HUES64 (cell line): ENCODE measurements at regions not wholly inside any gene's neighbourhood (a gene's known extent, or its start where the extent isn't known, plus 50 kb on each side); places are given as distances from the start of the nearest gene placed in this dataset.
"Not testable (repeated sequence)": the region's sequence is repeated elsewhere in the genome, so short reads cannot be mapped to it uniquely, and the experiment has no call there.

Source experiments
- H3K27ac ChIP-seq: 2 replicates; pipeline ENCODE4 v1.7.0; 2013; ENCODE audit warnings: low read depth, low read length, inconsistent platforms
- H3K27me3 ChIP-seq: 2 replicates; pipeline ENCODE4 v1.6.1; 2013; ENCODE audit warnings: mild to moderate bottlenecking, low read length; ENCODE audit not compliant: insufficient read depth
- H3K36me3 ChIP-seq: 2 replicates; pipeline ENCODE4 v1.6.1; 2013; ENCODE audit warnings: mild to moderate bottlenecking, low read length; ENCODE audit not compliant: insufficient read depth
- H3K4me1 ChIP-seq: 2 replicates; pipeline ENCODE4 v1.6.1; 2013; ENCODE audit warnings: mild to moderate bottlenecking, low read length, moderate library complexity; ENCODE audit not compliant: insufficient read depth
- H3K4me3 ChIP-seq: 2 replicates; pipeline ENCODE4 v1.5.1; 2013; ENCODE audit warnings: mild to moderate bottlenecking, low read length, moderate library complexity
- H3K9ac ChIP-seq: 2 replicates; pipeline ENCODE4 v1.6.1; 2013; ENCODE audit warnings: mild to moderate bottlenecking, low read depth, low read length
- H3K9me3 ChIP-seq: 2 replicates; pipeline ENCODE4 v1.6.1; 2013; ENCODE audit warnings: low read depth, low read length; ENCODE audit not compliant: insufficient read depth
- WGBS: fragments of 150-250, 120-280 bp; methylation state at CpG from one replicate; pipeline ENCODE4 v1.1.7; 2013; ENCODE audit warnings: missing lambda C conversion rate; 5-methylcytosine and 5-hydroxymethylcytosine counted together

DNA sequence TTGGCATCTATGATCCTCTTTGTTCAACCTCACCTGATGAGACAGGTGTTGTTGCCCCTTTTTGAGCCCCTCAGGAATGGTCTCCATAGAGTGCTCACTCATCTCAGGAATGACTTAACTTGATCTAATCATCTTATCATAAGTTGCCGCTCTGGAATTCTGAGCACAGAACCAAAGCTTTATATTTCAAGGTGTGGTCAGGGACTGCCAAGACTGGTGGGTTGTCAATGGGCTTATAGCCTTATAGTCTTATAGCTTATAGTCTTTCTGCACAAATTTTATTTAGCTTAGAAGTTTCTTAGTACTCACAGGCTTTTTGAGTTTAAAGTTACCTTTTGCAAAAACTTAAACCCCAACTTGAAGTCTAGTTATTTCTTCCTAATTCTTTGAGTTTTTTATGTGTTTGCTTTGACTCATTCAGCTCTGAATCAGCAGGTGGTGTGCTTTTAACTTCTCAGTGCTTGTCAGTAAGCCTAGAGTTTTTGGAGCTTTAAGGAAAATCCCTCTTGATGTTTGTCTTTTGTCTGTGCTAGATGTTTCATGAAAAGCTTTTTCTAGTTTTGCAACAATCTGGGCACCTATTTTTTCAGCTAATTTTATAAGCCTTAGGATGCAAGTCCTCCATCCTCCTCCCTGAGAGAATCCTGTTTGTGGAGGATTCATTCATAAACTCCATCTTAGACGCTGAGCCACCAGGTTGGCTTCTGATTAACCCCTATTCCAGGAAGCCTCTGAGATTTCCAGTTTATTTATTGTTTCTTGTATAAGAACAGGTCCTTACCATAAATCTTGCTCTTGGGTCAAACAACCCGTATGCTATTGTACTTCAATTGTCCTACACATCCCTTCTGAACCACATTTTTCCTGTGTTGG is 72.3 kb upstream of the SSTR4 start:
- no peaks in the 10 kb centered on the region for H3K27me3 ChIP-seq
- WGBS: 100% methylated on average over 1 of the region's 3 CpGs
- no peaks in the 10 kb centered on the region for H3K9me3 ChIP-seq
- H3K36me3 ChIP-seq: no peaks in the 10 kb centered on the region
- no peaks in the 10 kb centered on the region for H3K4me1 ChIP-seq
- H3K4me3 ChIP-seq: no peak overlapping the region
- H3K27ac ChIP-seq: no peak overlapping the region
- H3K9ac ChIP-seq: no peak overlapping the region

DNA sequence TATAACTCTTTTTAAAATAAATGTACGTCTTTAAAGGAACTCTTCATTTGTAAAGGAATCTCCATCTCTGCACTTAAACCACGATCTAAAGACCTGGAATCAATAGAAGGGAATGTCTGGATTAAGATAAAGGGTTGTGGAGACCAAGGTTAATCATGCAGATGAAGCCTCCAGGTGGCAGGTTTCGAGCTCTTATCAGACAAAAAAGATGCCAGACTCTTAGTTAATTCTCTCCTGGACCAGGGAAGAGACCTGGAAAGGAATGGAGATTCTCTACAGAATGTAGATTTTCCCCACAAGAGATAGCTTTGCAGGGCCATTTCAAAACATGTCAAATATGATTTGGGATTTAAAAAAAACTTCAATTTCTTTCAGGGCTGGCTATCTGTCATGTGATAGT is 71.5 kb upstream of the SSTR4 start:
- H3K4me3 ChIP-seq: no peak overlapping the region
- H3K9me3 ChIP-seq: no peaks in the 10 kb centered on the region
- H3K36me3 ChIP-seq: no peaks in the 10 kb centered on the region
- no peak overlapping the region for H3K9ac ChIP-seq
- no peaks in the 10 kb centered on the region for H3K27me3 ChIP-seq
- H3K4me1 ChIP-seq: no peaks in the 10 kb centered on the region
- WGBS: 77% methylated on average over 3 of the region's 3 CpGs
- no peak overlapping the region for H3K27ac ChIP-seq

GRCh38 chr20:22966787-22967464 is 68.2 kb upstream of the SSTR4 start:
- Histone ChIP-seq H3K4me3 (no peak overlapping the region), H3K9me3 (no peaks in the 10 kb centered on the region), H3K27ac (no peak overlapping the region), H3K36me3 (no peaks in the 10 kb centered on the region), H3K9ac (no peak overlapping the region), H3K27me3 (no peaks in the 10 kb centered on the region; the same call in 1 of the 2 replicates), H3K4me1 (no peaks in the 10 kb centered on the region)
- WGBS: 94% methylated on average over 4 of the region's 4 CpGs

DNA sequence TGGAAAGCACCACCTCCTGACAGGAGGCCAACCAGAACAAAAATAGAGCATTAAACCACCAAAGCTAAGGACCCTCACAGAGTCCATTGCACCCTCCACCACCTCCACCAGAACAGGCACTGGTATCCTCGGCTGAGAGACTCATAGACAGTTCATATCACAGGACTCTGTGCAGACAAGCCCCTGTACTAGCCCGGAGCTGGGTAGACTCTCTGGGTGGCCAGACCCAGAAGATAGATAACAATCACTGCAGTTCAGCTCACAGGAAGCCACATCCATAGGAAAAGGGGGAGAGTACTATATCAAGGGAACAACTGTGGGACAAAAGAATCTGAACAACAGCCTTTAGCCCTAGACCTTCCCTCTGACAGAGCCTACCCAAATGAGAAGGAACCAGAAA is 67.4 kb upstream of the SSTR4 start:
- not testable (repeated sequence) for H3K9me3 ChIP-seq, H3K9ac ChIP-seq, H3K27me3 ChIP-seq, H3K27ac ChIP-seq, H3K4me1 ChIP-seq, H3K36me3 ChIP-seq, H3K4me3 ChIP-seq
- WGBS: 93% methylated on average over 2 of the region's 2 CpGs

- not testable (repeated sequence) for H3K4me3 ChIP-seq, H3K9ac ChIP-seq, H3K27me3 ChIP-seq, H3K9me3 ChIP-seq, H3K27ac ChIP-seq, H3K36me3 ChIP-seq, H3K4me1 ChIP-seq
- WGBS: 100% methylated on average over 1 of the region's 1 CpG
Observed at GRCh38 chr20:22969031-22969430, 66.1 kb upstream of the SSTR4 start.

DNA sequence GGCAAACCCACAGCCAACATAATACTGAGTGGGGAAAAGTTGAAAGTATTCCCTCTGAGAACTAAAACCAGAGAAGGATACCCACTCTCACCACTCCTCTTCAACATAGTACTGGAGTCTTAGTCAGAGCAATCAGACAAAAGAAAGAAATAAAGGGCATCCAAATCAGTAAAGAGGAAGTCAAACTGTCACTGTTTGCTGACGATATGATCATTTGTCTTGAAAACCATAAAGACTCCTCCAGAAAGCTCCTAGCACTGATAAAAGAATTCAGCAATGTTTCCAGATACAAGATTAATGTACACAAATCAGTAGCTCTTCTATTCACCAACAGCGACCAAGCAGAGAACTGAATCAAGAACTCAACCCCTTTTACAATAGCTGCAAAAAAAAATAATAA is 64.0 kb upstream of the SSTR4 start:
- WGBS: 94% methylated on average over 2 of the region's 2 CpGs
- H3K4me1 ChIP-seq, H3K27me3 ChIP-seq, H3K9ac ChIP-seq, H3K27ac ChIP-seq, H3K36me3 ChIP-seq, H3K4me3 ChIP-seq, H3K9me3 ChIP-seq: not testable (repeated sequence)

GRCh38 chr20:22974354-22974753 is 60.8 kb upstream of the SSTR4 start:
- Histone ChIP-seq H3K9ac (no peak overlapping the region), H3K4me3 (no peak overlapping the region), H3K9me3 (no peaks in the 10 kb centered on the region), H3K27me3 (no peaks in the 10 kb centered on the region; the same call in 1 of the 2 replicates), H3K36me3 (no peaks in the 10 kb centered on the region), H3K27ac (no peak overlapping the region), H3K4me1 (no peaks in the 10 kb centered on the region)
- 39% methylated on average over 1 of the region's 1 CpG for WGBS

GRCh38 chr20:22977047-22977785 is 57.9 kb upstream of the SSTR4 start:
- no peaks in the 10 kb centered on the region for H3K9me3 ChIP-seq
- H3K36me3 ChIP-seq: no peaks in the 10 kb centered on the region
- H3K27ac ChIP-seq: no peak overlapping the region
- H3K9ac ChIP-seq: no peak overlapping the region
- WGBS: 92% methylated on average over 4 of the region's 4 CpGs
- no peaks in the 10 kb centered on the region for H3K27me3 ChIP-seq
- H3K4me3 ChIP-seq: no peak overlapping the region
- H3K4me1 ChIP-seq: no peaks in the 10 kb centered on the region

- Histone ChIP-seq H3K27ac (no peak overlapping the region), H3K9ac (no peak overlapping the region)
- 96% methylated on average over 4 of the region's 4 CpGs for WGBS
Observed at GRCh38 chr20:22984008-22984407, 51.1 kb upstream of the SSTR4 start.

DNA sequence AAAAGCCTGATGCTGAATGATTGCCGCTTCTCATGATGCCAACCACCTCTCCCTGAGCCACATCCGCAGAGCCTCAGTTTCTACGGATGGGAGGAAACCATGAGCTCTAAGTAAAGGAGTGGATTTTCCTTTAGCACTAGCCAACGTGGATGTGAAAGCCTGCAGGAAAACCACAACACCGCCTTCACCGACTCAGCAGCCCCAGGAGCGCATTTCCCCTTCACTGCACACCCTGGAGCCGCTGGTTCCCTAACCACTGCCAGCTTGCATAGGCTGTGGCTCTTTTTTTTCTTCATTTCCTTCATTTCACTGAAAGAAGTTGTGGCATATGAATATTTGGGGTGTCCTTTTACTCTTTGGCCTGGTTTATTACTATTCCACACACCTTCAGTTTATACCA is 50.5 kb upstream of the SSTR4 start:
- no peaks in the 10 kb centered on the region for H3K27me3 ChIP-seq

More at GRCh38 chr20:22984008-22984407, 51.1 kb upstream of the SSTR4 start:
- Histone ChIP-seq H3K9me3 (no peaks in the 10 kb centered on the region), H3K4me3 (no peak overlapping the region), H3K36me3 (no peaks in the 10 kb centered on the region), H3K4me1 (no peaks in the 10 kb centered on the region), H3K27me3 (no peaks in the 10 kb centered on the region)

GRCh38 chr20:22985239-22985778 is 49.8 kb upstream of the SSTR4 start:
- no peaks in the 10 kb centered on the region for H3K9me3 ChIP-seq
- H3K27ac ChIP-seq: no peak overlapping the region
- WGBS: 92% methylated on average over 5 of the region's 5 CpGs
- H3K4me1 ChIP-seq: no peaks in the 10 kb centered on the region
- H3K9ac ChIP-seq: no peak overlapping the region
- H3K27me3 ChIP-seq: no peaks in the 10 kb centered on the region
- H3K4me3 ChIP-seq: no peak overlapping the region
- H3K36me3 ChIP-seq: no peaks in the 10 kb centered on the region

More for the DNA sequence above, 50.5 kb upstream of the SSTR4 start:
- Histone ChIP-seq H3K36me3 (no peaks in the 10 kb centered on the region), H3K9me3 (no peaks in the 10 kb centered on the region), H3K4me3 (no peak overlapping the region), H3K9ac (no peak overlapping the region), H3K4me1 (no peaks in the 10 kb centered on the region), H3K27ac (no peak overlapping the region)
- 92% methylated on average over 8 of the region's 8 CpGs for WGBS
